ENCODE measurements at regions not wholly inside any gene's neighbourhood (a gene's known extent, or its start where the extent isn't known, plus 50 kb on each side); places are given as distances from the start of the nearest gene placed in this dataset.

GRCh38 chr20:24359321-24360027 lies 110.0 kb upstream of the SYNDIG1 start:
- TF ChIP-seq YY1 (IDR thresholded peaks at IDR 0.05; ENCODE audit: low read depth) (no peak), EP300 (IDR thresholded peaks at IDR 0.05; ENCODE audit: borderline replicate concordance) (no peak), NFIC (IDR thresholded peaks at IDR 0.05) (no peak), TCF12 (IDR thresholded peaks at IDR 0.05; ENCODE audit: low read depth) (no peak), CREB1 (IDR thresholded peaks at IDR 0.05; ENCODE audit: low read depth) (no peak), ZBTB7A (IDR thresholded peaks at IDR 0.05; ENCODE audit: low read depth) (no peak), MAX (IDR thresholded peaks at IDR 0.05) (no peak), CEBPB (IDR thresholded peaks at IDR 0.05) (no peak), REST (IDR thresholded peaks at IDR 0.05; ENCODE audit: low read depth) (no peak), TEAD4 (IDR thresholded peaks at IDR 0.05) (no peak), RAD21 (IDR thresholded peaks at IDR 0.05; ENCODE audit: low read depth) (no peak), TAF1 (IDR thresholded peaks at IDR 0.05; ENCODE audit: low read depth) (no peak)

Data from Ishikawa (cell line).